ENCODE measurements at regions not wholly inside any gene's neighbourhood (a gene's known extent, or its start where the extent isn't known, plus 50 kb on each side); places are given as distances from the start of the nearest gene placed in this dataset.

DNA sequence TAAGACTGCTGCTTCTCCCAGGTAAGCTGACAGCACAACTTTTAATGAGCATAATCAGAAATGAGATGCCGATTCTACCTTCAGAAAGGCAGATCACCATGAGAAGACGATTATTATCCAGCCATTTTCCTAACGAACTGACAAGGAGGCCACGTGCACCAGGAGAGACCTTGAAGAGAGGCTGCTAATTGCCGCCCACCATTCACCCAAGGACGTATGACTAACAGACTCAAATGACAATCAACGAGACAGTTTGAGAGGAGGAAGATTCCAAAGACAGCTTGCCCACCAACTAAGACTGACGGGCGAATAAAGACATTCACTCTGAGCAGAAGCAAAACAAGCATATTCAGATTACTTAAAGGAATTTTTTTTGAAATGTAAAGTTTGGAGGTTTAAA lies 301.9 kb upstream of the TAC1 start (continued):
- TF ChIP-seq, protein P1, sequence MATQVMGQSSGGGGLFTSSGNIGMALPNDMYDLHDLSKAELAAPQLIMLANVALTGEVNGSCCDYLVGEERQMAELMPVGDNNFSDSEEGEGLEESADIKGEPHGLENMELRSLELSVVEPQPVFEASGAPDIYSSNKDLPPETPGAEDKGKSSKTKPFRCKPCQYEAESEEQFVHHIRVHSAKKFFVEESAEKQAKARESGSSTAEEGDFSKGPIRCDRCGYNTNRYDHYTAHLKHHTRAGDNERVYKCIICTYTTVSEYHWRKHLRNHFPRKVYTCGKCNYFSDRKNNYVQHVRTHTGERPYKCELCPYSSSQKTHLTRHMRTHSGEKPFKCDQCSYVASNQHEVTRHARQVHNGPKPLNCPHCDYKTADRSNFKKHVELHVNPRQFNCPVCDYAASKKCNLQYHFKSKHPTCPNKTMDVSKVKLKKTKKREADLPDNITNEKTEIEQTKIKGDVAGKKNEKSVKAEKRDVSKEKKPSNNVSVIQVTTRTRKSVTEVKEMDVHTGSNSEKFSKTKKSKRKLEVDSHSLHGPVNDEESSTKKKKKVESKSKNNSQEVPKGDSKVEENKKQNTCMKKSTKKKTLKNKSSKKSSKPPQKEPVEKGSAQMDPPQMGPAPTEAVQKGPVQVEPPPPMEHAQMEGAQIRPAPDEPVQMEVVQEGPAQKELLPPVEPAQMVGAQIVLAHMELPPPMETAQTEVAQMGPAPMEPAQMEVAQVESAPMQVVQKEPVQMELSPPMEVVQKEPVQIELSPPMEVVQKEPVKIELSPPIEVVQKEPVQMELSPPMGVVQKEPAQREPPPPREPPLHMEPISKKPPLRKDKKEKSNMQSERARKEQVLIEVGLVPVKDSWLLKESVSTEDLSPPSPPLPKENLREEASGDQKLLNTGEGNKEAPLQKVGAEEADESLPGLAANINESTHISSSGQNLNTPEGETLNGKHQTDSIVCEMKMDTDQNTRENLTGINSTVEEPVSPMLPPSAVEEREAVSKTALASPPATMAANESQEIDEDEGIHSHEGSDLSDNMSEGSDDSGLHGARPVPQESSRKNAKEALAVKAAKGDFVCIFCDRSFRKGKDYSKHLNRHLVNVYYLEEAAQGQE (IDR thresholded peaks at IDR 0.05; ENCODE audit: unreplicated experiment): no peak
- no peak for TF ChIP-seq ZNF114 (CRISPR knock-in tag; IDR thresholded peaks at IDR 0.05)

DNA sequence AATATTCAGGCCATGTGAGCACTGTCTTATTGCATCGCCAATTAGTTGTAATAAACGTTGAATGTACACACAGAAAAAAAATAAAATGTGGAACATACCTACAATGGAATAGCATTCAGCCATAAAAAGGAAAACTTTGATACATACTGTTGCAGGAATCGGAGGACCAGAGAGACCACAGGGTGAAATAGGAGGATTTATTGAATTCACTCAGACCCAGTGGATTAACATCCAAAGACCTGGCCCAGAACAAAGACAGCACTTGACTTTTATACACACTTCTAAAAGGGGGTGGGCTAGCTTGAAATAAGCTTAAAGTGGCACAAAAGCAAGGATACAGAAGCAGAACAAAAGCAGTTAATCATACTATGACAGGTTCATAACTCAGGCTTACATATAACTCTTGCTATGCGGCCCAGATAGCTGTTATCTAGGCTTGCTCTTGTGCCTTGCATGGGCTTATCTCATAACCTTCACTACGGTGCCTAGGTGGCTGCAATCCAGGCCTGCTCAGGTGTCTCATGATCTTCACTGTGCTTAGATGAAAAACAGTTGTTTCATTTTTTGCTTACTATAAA lies 292.2 kb upstream of the TAC1 start:
- H2AFZ ChIP-seq: no peak overlapping the region
- no peaks in the 10 kb centered on the region for H3K4me1 ChIP-seq (ENCODE audit: insufficient read depth)
- Mint-ChIP-seq H3K9me3 (peaks cover 42% of the 10 kb centered on the region), H3K4me3 (no peak overlapping the region), H3K4me1 (no peaks in the 10 kb centered on the region), H3K27ac (no peak overlapping the region), H3K27me3 (ENCODE audit: insufficient read depth, low read depth, poor library complexity) (peaks cover 2% of the 10 kb centered on the region), H3K36me3 (ENCODE audit: low read depth) (peaks cover 23% of the 10 kb centered on the region)
- H3K9me2 ChIP-seq (ENCODE audit: insufficient read depth): peaks cover 7% of the 10 kb centered on the region
- H3K27me3 ChIP-seq (ENCODE audit: insufficient read depth): no peaks in the 10 kb centered on the region
- H3K4me2 ChIP-seq: no peak overlapping the region
- no peaks in the 10 kb centered on the region for H4K20me1 ChIP-seq (replicated peaks; ENCODE audit: insufficient read depth)
- peak; percentile 9 for DNase-seq (ENCODE audit: low spot score)
- H3K27ac ChIP-seq (ENCODE audit: low read depth): no peak overlapping the region
- no peak overlapping the region for H3K4me3 ChIP-seq
- peaks cover 8% of the 10 kb centered on the region for H3K36me3 ChIP-seq (ENCODE audit: insufficient read depth)
- no peaks in the 10 kb centered on the region for H3F3A ChIP-seq (replicated peaks; ENCODE audit: low read depth)
- ATAC-seq: no peak
- H3K79me2 ChIP-seq (replicated peaks; ENCODE audit: insufficient read depth): no peaks in the 10 kb centered on the region
- no peak for TF ChIP-seq EZH2phosphoT487 (IDR thresholded peaks at IDR 0.05; ENCODE audit: unreplicated experiment)
- TF ChIP-seq, protein P2, sequence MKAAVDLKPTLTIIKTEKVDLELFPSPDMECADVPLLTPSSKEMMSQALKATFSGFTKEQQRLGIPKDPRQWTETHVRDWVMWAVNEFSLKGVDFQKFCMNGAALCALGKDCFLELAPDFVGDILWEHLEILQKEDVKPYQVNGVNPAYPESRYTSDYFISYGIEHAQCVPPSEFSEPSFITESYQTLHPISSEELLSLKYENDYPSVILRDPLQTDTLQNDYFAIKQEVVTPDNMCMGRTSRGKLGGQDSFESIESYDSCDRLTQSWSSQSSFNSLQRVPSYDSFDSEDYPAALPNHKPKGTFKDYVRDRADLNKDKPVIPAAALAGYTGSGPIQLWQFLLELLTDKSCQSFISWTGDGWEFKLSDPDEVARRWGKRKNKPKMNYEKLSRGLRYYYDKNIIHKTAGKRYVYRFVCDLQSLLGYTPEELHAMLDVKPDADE (IDR thresholded peaks at IDR 0.05): no peak
- TF ChIP-seq NANOG (IDR thresholded peaks at IDR 0.05; ENCODE audit: borderline replicate concordance): no peak
- TF ChIP-seq ZNF331 (CRISPR knock-in tag; IDR thresholded peaks at IDR 0.05; ENCODE audit: low read depth): no peak
- no peak for TF ChIP-seq ZNF114 (CRISPR knock-in tag; IDR thresholded peaks at IDR 0.05)
- TF ChIP-seq JUNB (IDR thresholded peaks at IDR 0.05; ENCODE audit: unreplicated experiment): no peak
- no peak for TF ChIP-seq STAT1 (IDR thresholded peaks at IDR 0.05; ENCODE audit: unreplicated experiment)
- no peak for TF ChIP-seq POLR2AphosphoS5 (IDR thresholded peaks at IDR 0.05; ENCODE audit: low read depth)
- no peak for TF ChIP-seq EZH2 (IDR thresholded peaks at IDR 0.05; ENCODE audit: low read depth, unreplicated experiment)
- TF ChIP-seq CREB1 (CRISPR knock-in tag; IDR thresholded peaks at IDR 0.05; ENCODE audit: low read depth): no peak
- TF ChIP-seq, protein P1 (IDR thresholded peaks at IDR 0.05; ENCODE audit: unreplicated experiment): no peak

All from GM23338 (cell line).